ENCODE measurements at regions not wholly inside any gene's neighbourhood (a gene's known extent, or its start where the extent isn't known, plus 50 kb on each side); places are given as distances from the start of the nearest gene placed in this dataset.
A peak's percentile ranks its signal among the peaks of the same experiment; 100 is the strongest.

GRCh38 chr5:26662806-26663360 is 375.5 kb downstream of the CDH9 start:
- Mint-ChIP-seq H3K4me3 (no peak overlapping the region), H3K27me3 (no peaks in the 10 kb centered on the region), H3K9me3 (peaks cover 11% of the 10 kb centered on the region), H3K4me1 (ENCODE audit: low read depth) (no peaks in the 10 kb centered on the region), H3K36me3 (ENCODE audit: low read depth) (no peaks in the 10 kb centered on the region), H3K27ac (no peak overlapping the region)
- Histone ChIP-seq H3K4me3 (ENCODE audit: low read length) (no peak overlapping the region), H3K36me3 (ENCODE audit: insufficient read depth, low read length) (no peaks in the 10 kb centered on the region), H3K4me1 (ENCODE audit: insufficient read depth, low read length) (no peaks in the 10 kb centered on the region), H3K27ac (ENCODE audit: low read depth in 1 of 2, low read length in 2 of 2) (no peak overlapping the region), H3K9me3 (ENCODE audit: control insufficient read depth in 1 of 2, insufficient read depth in 1 of 2, low read length in 2 of 2) (peaks cover 0 to 15% of the 10 kb centered on the region in 2 experiments), H3K27me3 (ENCODE audit: control insufficient read depth in 1 of 2, insufficient read depth in 2 of 2, low read length in 2 of 2) (no peaks in the 10 kb centered on the region)
- no peak for TF ChIP-seq CTCF (IDR thresholded peaks at IDR 0.05)
- POLR2A ChIA-PET = no interaction called here
- DNase-seq (no peak), ATAC-seq (ENCODE audit: poor library complexity) (no peak)
- CTCF ChIA-PET = no interaction called here
- intact Hi-C loops (cut with DNase I, micrococcal nuclease) = no loop called here

- intact Hi-C loops (cut with DNase I, micrococcal nuclease) = no loop called here
Measured at GRCh38 chr5:26660116-26660515, 378.3 kb downstream of the CDH9 start.

GRCh38 chr5:26649000-26649399 is 389.4 kb downstream of the CDH9 start:
- no peak overlapping the region for H3K4me3 ChIP-seq (ENCODE audit: low read length)
- H3K27ac Mint-ChIP-seq = no peak overlapping the region
- H3K9me3 Mint-ChIP-seq = peaks cover 10% of the 10 kb centered on the region
- POLR2A ChIA-PET = no interaction called here
- H3K27ac ChIP-seq (ENCODE audit: low read depth in 1 of 2, low read length in 2 of 2) = no peak overlapping the region
- H3K27me3 ChIP-seq (ENCODE audit: control insufficient read depth in 1 of 2, insufficient read depth in 2 of 2, low read length in 2 of 2) = no peaks in the 10 kb centered on the region
- peaks cover 0 to 4% of the 10 kb centered on the region in 2 experiments for H3K9me3 ChIP-seq (ENCODE audit: control insufficient read depth in 1 of 2, insufficient read depth in 1 of 2, low read length in 2 of 2)
- no peaks in the 10 kb centered on the region for H3K27me3 Mint-ChIP-seq
- H3K36me3 ChIP-seq (ENCODE audit: insufficient read depth, low read length) = no peaks in the 10 kb centered on the region
- H3K4me1 ChIP-seq (ENCODE audit: insufficient read depth, low read length) = no peaks in the 10 kb centered on the region
- H3K4me1 Mint-ChIP-seq (ENCODE audit: low read depth) = no peaks in the 10 kb centered on the region
- no peak for TF ChIP-seq CTCF (IDR thresholded peaks at IDR 0.05)
- ATAC-seq (ENCODE audit: poor library complexity) (no peak), DNase-seq (no peak)
- intact Hi-C loops (cut with DNase I, micrococcal nuclease) = no loop called here
- CTCF ChIA-PET = no interaction called here
- H3K4me3 Mint-ChIP-seq = no peak overlapping the region
- no peaks in the 10 kb centered on the region for H3K36me3 Mint-ChIP-seq (ENCODE audit: low read depth)

More at GRCh38 chr5:26660116-26660515, 378.3 kb downstream of the CDH9 start:
- Mint-ChIP-seq H3K4me1 (ENCODE audit: low read depth) (no peaks in the 10 kb centered on the region), H3K27ac (no peak overlapping the region), H3K9me3 (peaks cover 25% of the 10 kb centered on the region), H3K4me3 (no peak overlapping the region), H3K27me3 (no peaks in the 10 kb centered on the region), H3K36me3 (ENCODE audit: low read depth) (no peaks in the 10 kb centered on the region)
- Histone ChIP-seq H3K36me3 (ENCODE audit: insufficient read depth, low read length) (no peaks in the 10 kb centered on the region), H3K27me3 (ENCODE audit: control insufficient read depth in 1 of 2, insufficient read depth in 2 of 2, low read length in 2 of 2) (no peaks in the 10 kb centered on the region), H3K27ac (ENCODE audit: low read depth in 1 of 2, low read length in 2 of 2) (no peak overlapping the region), H3K4me3 (ENCODE audit: low read length) (no peak overlapping the region), H3K9me3 (ENCODE audit: control insufficient read depth in 1 of 2, insufficient read depth in 1 of 2, low read length in 2 of 2) (peaks cover 0 to 24% of the 10 kb centered on the region in 2 experiments), H3K4me1 (ENCODE audit: insufficient read depth, low read length) (no peaks in the 10 kb centered on the region)
- peak in 1 of 14 experiments; percentile 5 for DNase-seq
- POLR2A ChIA-PET = no interaction called here
- CTCF ChIA-PET = no interaction called here
- no peak for ATAC-seq (ENCODE audit: poor library complexity)
- no peak for TF ChIP-seq CTCF (IDR thresholded peaks at IDR 0.05)

Measured in CD4-positive, alpha-beta T cell (primary cell).